ENCODE measurements at regions not wholly inside any gene's neighbourhood (a gene's known extent, or its start where the extent isn't known, plus 50 kb on each side); places are given as distances from the start of the nearest gene placed in this dataset.
"Not testable (repeated sequence)": the region's sequence is repeated elsewhere in the genome, so short reads cannot be mapped to it uniquely, and the experiment has no call there.

- no peak for DNase-seq (ENCODE audit: low read depth in 2 of 2)
Observed at GRCh38 chr18:22700920-22701319, 232.2 kb upstream of the RBBP8 start.

- no peak for DNase-seq (ENCODE audit: low read depth in 2 of 2)
Observed at GRCh38 chr18:22701326-22701725, 231.8 kb upstream of the RBBP8 start.

GRCh38 chr18:22701795-22702194 lies 231.3 kb upstream of the RBBP8 start:
- no peak for DNase-seq (ENCODE audit: low read depth in 2 of 2)

- no peak for DNase-seq (ENCODE audit: low read depth in 2 of 2)
Observed at GRCh38 chr18:22702806-22703205, 230.3 kb upstream of the RBBP8 start.

- DNase-seq (ENCODE audit: low read depth in 2 of 2), result no peak
Observed at GRCh38 chr18:22703883-22704585, 229.1 kb upstream of the RBBP8 start.

- DNase-seq (ENCODE audit: low read depth in 2 of 2), result no peak
Observed at GRCh38 chr18:22704586-22704918, 228.6 kb upstream of the RBBP8 start.

- DNase-seq (ENCODE audit: low read depth in 2 of 2), result peak in 1 of 2 experiments; percentile 47
Observed at GRCh38 chr18:22705328-22705727, 227.8 kb upstream of the RBBP8 start.

GRCh38 chr18:22706025-22706424 lies 227.1 kb upstream of the RBBP8 start:
- not testable (repeated sequence) for DNase-seq (ENCODE audit: low read depth in 2 of 2)

- no peak for DNase-seq (ENCODE audit: low read depth in 2 of 2)
Observed at GRCh38 chr18:22709288-22710060, 223.7 kb upstream of the RBBP8 start.

GRCh38 chr18:22710673-22711191 lies 222.4 kb upstream of the RBBP8 start:
- DNase-seq (ENCODE audit: low read depth in 2 of 2), result no peak

GRCh38 chr18:22711192-22711685 lies 221.9 kb upstream of the RBBP8 start:
- no peak for DNase-seq (ENCODE audit: low read depth in 2 of 2)

- DNase-seq (ENCODE audit: low read depth in 2 of 2), result no peak
Observed at GRCh38 chr18:22713511-22713910, 219.6 kb upstream of the RBBP8 start.

- not testable (repeated sequence) for DNase-seq (ENCODE audit: low read depth in 2 of 2)
Observed at GRCh38 chr18:22717536-22717935, 215.6 kb upstream of the RBBP8 start.

GRCh38 chr18:22723221-22723620 lies 209.9 kb upstream of the RBBP8 start:
- no peak for DNase-seq (ENCODE audit: low read depth in 2 of 2)

GRCh38 chr18:22723773-22724172 lies 209.4 kb upstream of the RBBP8 start:
- no peak for DNase-seq (ENCODE audit: low read depth in 2 of 2)

GRCh38 chr18:22726469-22726868 lies 206.7 kb upstream of the RBBP8 start:
- no peak for DNase-seq (ENCODE audit: low read depth in 2 of 2)

GRCh38 chr18:22728016-22728415 lies 205.1 kb upstream of the RBBP8 start:
- no peak for DNase-seq (ENCODE audit: low read depth in 2 of 2)

- no peak for DNase-seq (ENCODE audit: low read depth in 2 of 2)
Observed at GRCh38 chr18:22728481-22729105, 204.5 kb upstream of the RBBP8 start.

GRCh38 chr18:22731398-22731797 lies 201.7 kb upstream of the RBBP8 start:
- no peak for DNase-seq (ENCODE audit: low read depth in 2 of 2)

- DNase-seq (ENCODE audit: low read depth in 2 of 2), result no peak
Observed at GRCh38 chr18:22734105-22734661, 198.9 kb upstream of the RBBP8 start.

GRCh38 chr18:22734791-22735627 lies 198.1 kb upstream of the RBBP8 start:
- peak; percentile 74 to 82 for DNase-seq (ENCODE audit: low read depth in 2 of 2)
